IMR-90 (cell line): ENCODE measurements at regions not wholly inside any gene's neighbourhood (a gene's known extent, or its start where the extent isn't known, plus 50 kb on each side); places are given as distances from the start of the nearest gene placed in this dataset.

Experiments
- ATAC-seq: fragments of 200-7000 bp; cut with Tn5 transposase; 2 replicates; pipeline ENCODE4 v1.9.1; 2020; ENCODE audit warnings: low read depth, mild to moderate bottlenecking, moderate library complexity
- BruUV-seq: library from RNA; stranded (reverse); fragments of 400-500 nt; replicated peaks from 2 replicates; lab custom pipeline; 2021; lab: Mats Ljungman, UMichigan
- CTCF ChIA-PET: fragments of 300-600 bp; formaldehyde crosslinking; extraction: SDS; loops from one replicate; lab custom pipeline; 2021; ENCODE audit warnings: antibody characterized with exemption; lab: Yijun Ruan, JAX
- POLR2A ChIA-PET: fragments of 300-600 bp; sonication (Branson Sonifier 250); formaldehyde crosslinking; loops from one replicate; lab custom pipeline; 2022; ENCODE audit warnings: antibody characterized with exemption; ENCODE audit not compliant: unreplicated experiment; lab: Charles Lee
- DNase-seq: peaks from one replicate; pipeline ENCODE4 v3.0.0; 2013
- H2AFZ ChIP-seq: replicated peaks from 2 replicates; pipeline ENCODE3; 2013; ENCODE audit warnings: low read length, mild to moderate bottlenecking; ENCODE audit not compliant: poor library complexity
- H2AK5ac ChIP-seq: 2 replicates; pipeline ENCODE4 v1.6.1; 2013; ENCODE audit warnings: low read depth, low read length, inconsistent platforms
- H2AK9ac ChIP-seq: replicated peaks from 2 replicates; pipeline ENCODE3; 2013; ENCODE audit warnings: mild to moderate bottlenecking, low read depth, low read length, moderate library complexity; ENCODE audit not compliant: poor library complexity
- H2BK120ac ChIP-seq: 2 replicates; pipeline ENCODE4 v1.6.1; 2013; ENCODE audit warnings: low read depth, low read length, inconsistent platforms
- H2BK15ac ChIP-seq: 3 replicates; pipeline ENCODE4 v1.6.1; 2013; ENCODE audit warnings: low read depth, low read length, inconsistent platforms
- H2BK20ac ChIP-seq: 2 replicates; pipeline ENCODE4 v1.6.1; 2013; ENCODE audit warnings: low read depth, mild to moderate bottlenecking, inconsistent platforms, low read length, moderate library complexity
- H2BK5ac ChIP-seq: 2 replicates; pipeline ENCODE4 v1.6.1; 2013; ENCODE audit warnings: mild to moderate bottlenecking, low read depth, low read length, inconsistent platforms; ENCODE audit not compliant: poor library complexity, severe bottlenecking
- H3K14ac ChIP-seq: replicated peaks from 2 replicates; pipeline ENCODE4 v1.6.1; 2013; ENCODE audit warnings: low read depth, low read length, inconsistent platforms
- H3K18ac ChIP-seq: 2 replicates; pipeline ENCODE4 v1.6.1; 2013; ENCODE audit warnings: low read depth, low read length, control low read depth
- H3K23ac ChIP-seq: 2 replicates; pipeline ENCODE4 v1.6.1; 2013; ENCODE audit warnings: low read depth, low read length, inconsistent platforms
- H3K27ac ChIP-seq: 2 replicates; pipeline ENCODE4 v1.5.1; 2013; ENCODE audit warnings: mild to moderate bottlenecking, control low read depth, low read length; ENCODE audit not compliant: insufficient read depth
- H3K27me3 ChIP-seq: 2 replicates; pipeline ENCODE4 v1.6.1; 2013; ENCODE audit warnings: low read length; ENCODE audit not compliant: control insufficient read depth, insufficient read depth
- H3K36me3 ChIP-seq: 2 replicates; pipeline ENCODE4 v1.6.1; 2013; ENCODE audit warnings: low read length, mixed read lengths; ENCODE audit not compliant: control insufficient read depth, insufficient read depth
- H3K4ac ChIP-seq: 2 replicates; pipeline ENCODE4 v1.6.1; 2013; ENCODE audit warnings: low read depth, low read length, inconsistent platforms
- H3K4me1 ChIP-seq: 2 replicates; pipeline ENCODE4 v1.6.1; 2013; ENCODE audit warnings: low read length, mixed read lengths; ENCODE audit not compliant: control insufficient read depth, insufficient read depth
- H3K4me2 ChIP-seq: 2 replicates; pipeline ENCODE4 v1.6.1; 2013; ENCODE audit warnings: low read depth, mild to moderate bottlenecking, control low read depth, low read length, moderate library complexity
- H3K4me3 ChIP-seq: 2 replicates; pipeline ENCODE4 v1.5.1; 2013; ENCODE audit warnings: low read depth, mild to moderate bottlenecking, control low read depth, low read length, moderate library complexity; ENCODE audit not compliant: insufficient read depth
- H3K56ac ChIP-seq: 2 replicates; pipeline ENCODE4 v1.6.1; 2013; ENCODE audit warnings: low read length, inconsistent platforms; ENCODE audit not compliant: insufficient read depth; ENCODE audit errors: extremely low read depth
- H3K79me1 ChIP-seq, 2 experiments: 2 replicates each; pipeline ENCODE4 v1.6.1; 2013; ENCODE audit warnings: low read length in 2 of 2, inconsistent platforms in 1 of 2, low read depth in 1 of 2
- H3K9ac ChIP-seq: 2 replicates; pipeline ENCODE4 v1.6.1; 2013; ENCODE audit warnings: low read depth, low read length, control low read depth
- H3K9me1 ChIP-seq: 2 replicates; pipeline ENCODE4 v1.6.1; 2013; ENCODE audit warnings: low read length, inconsistent platforms; ENCODE audit not compliant: insufficient read depth
- H3K9me3 ChIP-seq: 2 replicates; pipeline ENCODE4 v1.6.1; 2013; ENCODE audit warnings: low read length; ENCODE audit not compliant: control insufficient read depth, insufficient read depth
- H4K20me1 ChIP-seq: 2 replicates; pipeline ENCODE4 v1.6.1; 2013; ENCODE audit warnings: low read length, inconsistent platforms; ENCODE audit not compliant: insufficient read depth
- H4K5ac ChIP-seq: 2 replicates; pipeline ENCODE4 v1.6.1; 2013; ENCODE audit warnings: mild to moderate bottlenecking, low read depth, low read length, control low read depth
- H4K8ac ChIP-seq, 2 experiments: 2 replicates each; pipeline ENCODE4 v1.6.1; 2013; ENCODE audit warnings: low read depth in 2 of 2, low read length in 2 of 2, control low read depth in 1 of 2, inconsistent platforms in 1 of 2
- H4K91ac ChIP-seq: 2 replicates; pipeline ENCODE4 v1.6.1; 2013; ENCODE audit warnings: low read depth, low read length, inconsistent platforms; ENCODE audit not compliant: insufficient read depth
- BHLHE40 ChIP-seq: fragments of 150-350 bp; IDR thresholded peaks from 2 replicates; pipeline ENCODE4 v1.6.1; 2016; ENCODE audit warnings: mild to moderate bottlenecking, low read depth, low read length
- CEBPB ChIP-seq: IDR thresholded peaks from 2 replicates; pipeline ENCODE4 v1.6.1; 2012; ENCODE audit warnings: low read depth, low read length, improper control_type of control experiment
- CHD1 ChIP-seq: IDR thresholded peaks from 2 replicates; pipeline ENCODE4 v1.6.1; 2012; ENCODE audit warnings: low read depth, low read length, improper control_type of control experiment
- CTCF ChIP-seq: conservative IDR thresholded peaks from 2 replicates; pipeline ENCODE4 v1.5.1; 2012; ENCODE audit warnings: mild to moderate bottlenecking, low read depth, low read length, improper control_type of control experiment
- ELK1 ChIP-seq: fragments of 150-350 bp; IDR thresholded peaks from 2 replicates; pipeline ENCODE4 v1.6.1; 2016; ENCODE audit warnings: low read depth, mild to moderate bottlenecking, low read length, moderate library complexity, borderline replicate concordance
- FOS ChIP-seq: fragments of 150-350 bp; IDR thresholded peaks from 2 replicates; pipeline ENCODE4 v1.6.1; 2016; ENCODE audit warnings: low read depth, low read length
- MAFK ChIP-seq: IDR thresholded peaks from 2 replicates; pipeline ENCODE4 v1.6.1; 2012; ENCODE audit warnings: low read depth, low read length, improper control_type of control experiment
- MAZ ChIP-seq: IDR thresholded peaks from 2 replicates; pipeline ENCODE4 v1.6.1; 2012; ENCODE audit warnings: low read depth, mild to moderate bottlenecking, low read length, improper control_type of control experiment, moderate library complexity, borderline replicate concordance
- MXI1 ChIP-seq: IDR thresholded peaks from 2 replicates; pipeline ENCODE4 v1.6.1; 2012; ENCODE audit warnings: low read depth, mild to moderate bottlenecking, low read length, moderate library complexity, borderline replicate concordance
- NFE2L2 ChIP-seq: fragments of 150-350 bp; IDR thresholded peaks from 2 replicates; pipeline ENCODE4 v1.6.1; 2016; ENCODE audit warnings: low read depth, mild to moderate bottlenecking, low read length
- POLR2A ChIP-seq: IDR thresholded peaks from 2 replicates; pipeline ENCODE4 v1.6.1; 2012; ENCODE audit warnings: mild to moderate bottlenecking, low read depth, low read length
- RAD21 ChIP-seq: IDR thresholded peaks from 2 replicates; pipeline ENCODE4 v1.6.1; 2012; ENCODE audit warnings: low read length, improper control_type of control experiment
- RCOR1 ChIP-seq: IDR thresholded peaks from 2 replicates; pipeline ENCODE4 v1.6.1; 2012; ENCODE audit warnings: mild to moderate bottlenecking, low read length, improper control_type of control experiment; ENCODE audit not compliant: insufficient replicate concordance
- RFX5 ChIP-seq: IDR thresholded peaks from 2 replicates; pipeline ENCODE4 v1.8.0; 2012; ENCODE audit warnings: low read depth, mild to moderate bottlenecking, low read length, moderate library complexity
- SMC3 ChIP-seq: fragments of 150-350 bp; IDR thresholded peaks from 2 replicates; pipeline ENCODE4 v1.6.1; 2016; ENCODE audit warnings: low read depth, mild to moderate bottlenecking, antibody characterized with exemption, low read length, moderate library complexity
- USF2 ChIP-seq: fragments of 150-350 bp; IDR thresholded peaks from 2 replicates; pipeline ENCODE4 v1.6.1; 2017; ENCODE audit warnings: mild to moderate bottlenecking, antibody characterized with exemption, low read length, low read depth
- WGBS, 2 experiments: methylation state at CpG; one replicate each; pipeline versions ENCODE4 v1.1.5 to v1.1.7; 2013; ENCODE audit warnings: missing lambda C conversion rate in 2 of 2; ENCODE audit not compliant: insufficient read length in 1 of 2; ENCODE audit errors: extremely low coverage in 2 of 2; 5-methylcytosine and 5-hydroxymethylcytosine counted together
- dilution Hi-C: fragments of 300-500 bp; cut with HindIII; formaldehyde crosslinking; loops from one replicate; pipeline ENCODE4 v1.14.3; 2018; ENCODE audit warnings: low sequenced_read_pairs; ENCODE audit not compliant: unreplicated experiment
- in situ Hi-C: fragments of 300-500 bp; cut with MboI; formaldehyde crosslinking; loops from 3 replicates; pipeline ENCODE4 v1.14.3; 2019; ENCODE audit warnings: low sequenced_read_pairs, inconsistent platforms, mixed read lengths
- intact Hi-C: fragments of 100-400 bp; cut with micrococcal nuclease; formaldehyde crosslinking; loops from 2 replicates; pipeline ENCODE4 v1.10.0; 2022

- H4K20me1 ChIP-seq = no peaks in the 10 kb centered on the region
- H3K4me2 ChIP-seq = no peak overlapping the region
These were observed 85.8 kb upstream of the ZNF648 start for GRCh38 chr1:182147136-182147820.

More at GRCh38 chr1:182147136-182147820, 85.8 kb upstream of the ZNF648 start:
- dilution Hi-C loops = no loop called here
- H3K36me3 ChIP-seq = no peaks in the 10 kb centered on the region
- no peak overlapping the region for H3K18ac ChIP-seq
- H3K27ac ChIP-seq = no peak overlapping the region
- H2AK9ac ChIP-seq = no peak overlapping the region
- no peaks in the 10 kb centered on the region for H3K79me1 ChIP-seq
- no peak overlapping the region for H3K4ac ChIP-seq
- H2BK5ac ChIP-seq = no peak overlapping the region
- no peak overlapping the region for H2AFZ ChIP-seq
- no peak overlapping the region for H4K8ac ChIP-seq
- no TSS peak for BruUV-seq
- in situ Hi-C loops = no loop called here
- TF ChIP-seq BHLHE40 (no peak), USF2 (no peak), MAFK (no peak), MAZ (no peak), POLR2A (no peak), CHD1 (no peak), MXI1 (no peak), CEBPB (no peak), NFE2L2 (no peak), RCOR1 (no peak), SMC3 (no peak), RAD21 (no peak), CTCF (no peak), RFX5 (no peak), FOS (no peak), ELK1 (no peak)
- no peak overlapping the region for H2AK5ac ChIP-seq
- ChIA-PET POLR2A (interaction anchor here (0.5 kb wide), 1 partner anchor 258 kb away, joined by 3 read pairs; no protein-coding TSS in a partner anchor), CTCF (no interaction called here)
- H3K56ac ChIP-seq = no peak overlapping the region
- 0 out of 2 replicates have a peak, but pooled peaks cover 2% of the 10 kb centered on the region for H3K4me1 ChIP-seq
- no peak overlapping the region for H2BK120ac ChIP-seq
- no peak overlapping the region for H4K91ac ChIP-seq
- intact Hi-C loops = no loop called here
- DNase-seq = no peak
- H3K9me3 ChIP-seq = no peaks in the 10 kb centered on the region
- H3K23ac ChIP-seq = no peak overlapping the region
- 83% methylated on average over 3 of the region's 4 CpGs; no CpG with 5 or more reads in 1 of the 2 experiments for WGBS, 2 experiments
- no peak overlapping the region for H3K9ac ChIP-seq
- no peak overlapping the region for H3K14ac ChIP-seq
- no peaks in the 10 kb centered on the region for H3K9me1 ChIP-seq
- ATAC-seq = no peak
- no peak overlapping the region for H4K5ac ChIP-seq
- no peak overlapping the region for H2BK20ac ChIP-seq
- H3K27me3 ChIP-seq = no peaks in the 10 kb centered on the region
- no peak overlapping the region for H2BK15ac ChIP-seq
- H3K4me3 ChIP-seq = no peak overlapping the region
